ENCODE measurements at regions not wholly inside any gene's neighbourhood (a gene's known extent, or its start where the extent isn't known, plus 50 kb on each side); places are given as distances from the start of the nearest gene placed in this dataset.

DNA sequence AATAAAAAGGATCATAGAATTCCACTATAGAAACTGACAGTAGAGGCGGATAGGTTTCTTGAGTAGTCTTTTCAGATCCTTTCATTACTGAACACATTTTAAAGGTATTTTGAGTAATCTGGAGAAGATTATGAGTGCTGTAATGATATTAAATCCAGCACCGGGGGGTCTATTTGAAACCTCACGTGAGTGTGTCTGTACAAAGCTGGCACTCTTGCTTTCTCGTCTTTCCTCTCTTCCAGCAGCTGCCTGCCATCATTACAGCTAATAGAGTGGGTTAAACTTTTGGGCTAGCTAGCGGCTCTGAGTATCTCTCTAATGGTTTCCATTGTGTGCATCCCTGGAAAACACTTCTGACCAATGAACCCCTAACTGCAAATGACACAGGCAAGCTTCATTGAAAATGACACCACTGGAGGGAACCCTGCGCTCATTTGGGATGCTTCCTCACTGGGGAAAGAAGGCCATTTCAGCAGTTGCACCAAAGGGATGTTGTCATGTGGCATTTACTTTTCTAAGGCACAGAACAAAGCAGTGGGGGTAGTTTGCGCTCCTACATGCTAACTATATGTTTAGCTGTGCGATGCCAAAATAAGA lies 101.0 kb downstream of the HRH4 start:
- no peaks in the 10 kb centered on the region for H3K27me3 ChIP-seq
- H3K9me3 ChIP-seq = no peaks in the 10 kb centered on the region
- DNase-seq = no peak
- no peak for TF ChIP-seq CTCF (IDR thresholded peaks at IDR 0.05)
- TF ChIP-seq POLR2A (IDR thresholded peaks at IDR 0.05) = no peak
- intact Hi-C loops (cut with DNase I; ENCODE audit: low total_unique reads) = no loop called here
- 79 to 87% methylated on average over 8 of the region's 8 CpGs for WGBS, 2 donors
- H3K4me3 ChIP-seq = no peak overlapping the region
- no peak overlapping the region for H3K27ac ChIP-seq
- H3K36me3 ChIP-seq (ENCODE audit: low read depth, missing control alignments) = no peaks in the 10 kb centered on the region
- H3K4me1 ChIP-seq = peaks cover 4% of the 10 kb centered on the region

GRCh38 chr18:24567199-24567598 lies 106.8 kb downstream of the HRH4 start:
- H3K27me3 ChIP-seq = no peaks in the 10 kb centered on the region
- no peaks in the 10 kb centered on the region for H3K4me1 ChIP-seq
- no peak for DNase-seq
- intact Hi-C loops (cut with DNase I; ENCODE audit: low total_unique reads) = no loop called here
- no peak overlapping the region for H3K27ac ChIP-seq
- WGBS, 2 donors = 91 to 92% methylated on average over 3 to 4 of the region's 4 CpGs
- TF ChIP-seq CTCF (IDR thresholded peaks at IDR 0.05) = no peak
- no peak for TF ChIP-seq POLR2A (IDR thresholded peaks at IDR 0.05)
- H3K36me3 ChIP-seq (ENCODE audit: low read depth, missing control alignments) = no peaks in the 10 kb centered on the region
- no peak overlapping the region for H3K4me3 ChIP-seq
- no peaks in the 10 kb centered on the region for H3K9me3 ChIP-seq

DNA sequence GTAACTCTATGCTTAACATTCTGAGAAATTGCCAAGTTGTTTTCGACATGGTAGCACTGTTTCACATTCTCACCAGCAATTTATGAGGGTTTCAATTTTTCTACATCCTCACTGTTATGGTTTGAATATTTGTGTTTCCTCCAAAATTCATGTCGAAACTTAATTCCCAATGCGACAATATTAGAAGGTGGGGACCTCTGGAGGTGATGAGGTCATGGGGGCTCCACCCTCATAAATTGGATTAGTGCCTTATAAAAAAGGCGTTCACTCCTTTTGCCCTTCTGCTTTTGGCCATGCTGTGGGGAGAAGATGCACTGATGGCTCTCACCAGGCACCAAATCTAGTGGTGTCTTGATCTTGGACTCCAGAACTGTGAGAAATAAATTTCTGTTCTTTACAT lies 110.3 kb downstream of the HRH4 start:
- Histone ChIP-seq H3K27ac (no peak overlapping the region), H3K4me1 (no peaks in the 10 kb centered on the region), H3K4me3 (no peak overlapping the region), H3K27me3 (no peaks in the 10 kb centered on the region), H3K9me3 (no peaks in the 10 kb centered on the region), H3K36me3 (ENCODE audit: low read depth, missing control alignments) (no peaks in the 10 kb centered on the region)
- WGBS, 2 donors = 92 to 95% methylated on average over 4 of the region's 4 CpGs
- no peak for DNase-seq
- TF ChIP-seq CTCF (IDR thresholded peaks at IDR 0.05) = no peak
- TF ChIP-seq POLR2A (IDR thresholded peaks at IDR 0.05) = no peak
- intact Hi-C loops (cut with DNase I; ENCODE audit: low total_unique reads) = no loop called here

GRCh38 chr18:24582771-24583170 lies 122.3 kb downstream of the HRH4 start:
- Histone ChIP-seq H3K9me3 (no peaks in the 10 kb centered on the region), H3K36me3 (ENCODE audit: low read depth, missing control alignments) (no peaks in the 10 kb centered on the region), H3K4me1 (no peaks in the 10 kb centered on the region), H3K27me3 (no peaks in the 10 kb centered on the region), H3K27ac (no peak overlapping the region), H3K4me3 (no peak overlapping the region)
- DNase-seq = no peak
- TF ChIP-seq CTCF (IDR thresholded peaks at IDR 0.05) (no peak), POLR2A (IDR thresholded peaks at IDR 0.05) (no peak)
- intact Hi-C loops (cut with DNase I; ENCODE audit: low total_unique reads) = no loop called here
- 59 to 71% methylated on average over 5 of the region's 5 CpGs for WGBS, 2 donors

- 84 to 90% methylated on average over 8 of the region's 8 CpGs for WGBS, 2 donors
- intact Hi-C loops (cut with DNase I; ENCODE audit: low total_unique reads) = no loop called here
- no peaks in the 10 kb centered on the region for H3K27me3 ChIP-seq
- no peaks in the 10 kb centered on the region for H3K9me3 ChIP-seq
- no peak overlapping the region for H3K27ac ChIP-seq
- TF ChIP-seq CTCF (IDR thresholded peaks at IDR 0.05) = no peak
- DNase-seq = no peak
- no peak overlapping the region for H3K4me3 ChIP-seq
- H3K36me3 ChIP-seq (ENCODE audit: low read depth, missing control alignments) = no peaks in the 10 kb centered on the region
- no peaks in the 10 kb centered on the region for H3K4me1 ChIP-seq
These were observed 123.8 kb downstream of the HRH4 start for GRCh38 chr18:24584205-24584604.

Measured in testis (tissue), 2 donors.